ENCODE measurements at regions not wholly inside any gene's neighbourhood (a gene's known extent, or its start where the extent isn't known, plus 50 kb on each side); places are given as distances from the start of the nearest gene placed in this dataset.
"Not testable (repeated sequence)": the region's sequence is repeated elsewhere in the genome, so short reads cannot be mapped to it uniquely, and the experiment has no call there.

DNA sequence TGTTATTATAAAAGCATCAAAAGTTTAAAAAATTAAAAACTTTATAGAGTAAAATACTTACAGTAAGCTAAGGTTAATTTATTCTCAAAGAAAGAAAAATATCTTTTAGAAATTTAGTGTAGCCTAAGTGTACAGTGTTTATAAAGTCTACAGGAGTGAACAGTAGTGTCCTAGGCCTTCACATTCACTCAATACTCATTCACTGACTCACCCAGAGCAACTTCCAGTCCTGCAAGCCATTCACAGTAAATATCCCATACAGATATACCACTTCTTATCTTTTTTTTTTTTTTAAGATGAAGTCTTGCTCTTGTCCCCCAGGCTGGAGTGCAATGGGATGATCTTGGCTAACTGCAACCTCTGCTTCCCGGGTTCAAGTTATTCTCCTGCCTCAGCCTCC is 73.1 kb upstream of the FST start:
- peak overlapping the region; percentile 63 for H3K9ac ChIP-seq (ENCODE audit: low read length)
- no peaks in the 10 kb centered on the region for H3K9me2 ChIP-seq (replicated peaks; ENCODE audit: low read length)
- peak overlapping the region; percentile 98 for H3K27ac ChIP-seq (ENCODE audit: low read length)
- H3K27me3 ChIP-seq (ENCODE audit: low read length): no peaks in the 10 kb centered on the region
- DNase-seq (peak; percentile 55), ATAC-seq (peak; percentile 65)
- H3F3A ChIP-seq (ENCODE audit: low read length, unreplicated experiment): peaks cover 5% of the 10 kb centered on the region
- H3K9me3 ChIP-seq (ENCODE audit: low read length): no peaks in the 10 kb centered on the region
- intact Hi-C loops (cut with micrococcal nuclease): no loop called here
- TF ChIP-seq, protein P1, sequence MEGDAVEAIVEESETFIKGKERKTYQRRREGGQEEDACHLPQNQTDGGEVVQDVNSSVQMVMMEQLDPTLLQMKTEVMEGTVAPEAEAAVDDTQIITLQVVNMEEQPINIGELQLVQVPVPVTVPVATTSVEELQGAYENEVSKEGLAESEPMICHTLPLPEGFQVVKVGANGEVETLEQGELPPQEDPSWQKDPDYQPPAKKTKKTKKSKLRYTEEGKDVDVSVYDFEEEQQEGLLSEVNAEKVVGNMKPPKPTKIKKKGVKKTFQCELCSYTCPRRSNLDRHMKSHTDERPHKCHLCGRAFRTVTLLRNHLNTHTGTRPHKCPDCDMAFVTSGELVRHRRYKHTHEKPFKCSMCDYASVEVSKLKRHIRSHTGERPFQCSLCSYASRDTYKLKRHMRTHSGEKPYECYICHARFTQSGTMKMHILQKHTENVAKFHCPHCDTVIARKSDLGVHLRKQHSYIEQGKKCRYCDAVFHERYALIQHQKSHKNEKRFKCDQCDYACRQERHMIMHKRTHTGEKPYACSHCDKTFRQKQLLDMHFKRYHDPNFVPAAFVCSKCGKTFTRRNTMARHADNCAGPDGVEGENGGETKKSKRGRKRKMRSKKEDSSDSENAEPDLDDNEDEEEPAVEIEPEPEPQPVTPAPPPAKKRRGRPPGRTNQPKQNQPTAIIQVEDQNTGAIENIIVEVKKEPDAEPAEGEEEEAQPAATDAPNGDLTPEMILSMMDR (conservative IDR thresholded peaks at IDR 0.05; ENCODE audit: low read depth, low read length): no peak
- TF ChIP-seq EZH2phosphoT487 (IDR thresholded peaks at IDR 0.05; ENCODE audit: borderline replicate concordance, low read length) (no peak), EZH2 (IDR thresholded peaks at IDR 0.05; ENCODE audit: low read length, unreplicated experiment) (no peak)
- H4K20me1 ChIP-seq (ENCODE audit: low read length): no peaks in the 10 kb centered on the region
- BruUV-seq (replicated peaks): no TSS peak
- H2AFZ ChIP-seq (ENCODE audit: low read length): no peak overlapping the region
- peaks cover 19% of the 10 kb centered on the region for H3K4me1 ChIP-seq (ENCODE audit: insufficient read depth, low read length)
- no peak overlapping the region for H3K4me3 ChIP-seq (ENCODE audit: low read length)
- no peaks in the 10 kb centered on the region for H3K79me2 ChIP-seq (ENCODE audit: low read length)
- peak overlapping the region; percentile 29; the same call in 1 of the 2 replicates for H3K4me2 ChIP-seq (ENCODE audit: low read length)
- POLR2A ChIA-PET (ENCODE audit: unreplicated experiment): interaction anchor here (0.6 kb wide), 1 partner anchor 505 kb away, joined by 3 read pairs; no protein-coding TSS in a partner anchor
- CTCF ChIA-PET: no interaction called here
- no peaks in the 10 kb centered on the region for H3K36me3 ChIP-seq (ENCODE audit: low read depth, low read length)

DNA sequence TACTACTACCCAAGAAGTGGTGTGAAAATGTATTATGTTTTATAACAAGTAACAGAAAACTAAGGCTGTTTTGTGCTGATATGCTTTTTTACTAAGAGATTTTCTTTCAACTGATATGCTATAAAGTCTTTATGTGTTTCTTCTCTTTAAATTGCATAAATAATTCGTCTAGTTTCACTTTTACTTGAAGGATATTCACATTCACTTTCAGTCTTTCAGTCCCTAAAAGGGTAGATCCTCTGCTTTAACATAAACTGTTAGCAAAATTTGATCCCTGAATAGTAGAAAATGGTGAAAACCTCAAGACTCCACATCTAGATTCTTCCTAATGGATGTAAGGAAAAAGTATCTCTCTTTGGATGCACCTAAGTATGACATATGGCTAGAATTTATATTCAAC is 69.0 kb upstream of the FST start:
- no peaks in the 10 kb centered on the region for H4K20me1 ChIP-seq (ENCODE audit: low read length)
- peaks cover 14% of the 10 kb centered on the region for H3K4me1 ChIP-seq (ENCODE audit: insufficient read depth, low read length)
- H3K27me3 ChIP-seq (ENCODE audit: low read length): no peaks in the 10 kb centered on the region
- ATAC-seq (no peak), DNase-seq (no peak)
- TF ChIP-seq EZH2 (IDR thresholded peaks at IDR 0.05; ENCODE audit: low read length, unreplicated experiment) (no peak), EZH2phosphoT487 (IDR thresholded peaks at IDR 0.05; ENCODE audit: borderline replicate concordance, low read length) (no peak)
- TF ChIP-seq, protein P1 (conservative IDR thresholded peaks at IDR 0.05; ENCODE audit: low read depth, low read length): no peak
- no peak overlapping the region for H3K9ac ChIP-seq (ENCODE audit: low read length)
- no peaks in the 10 kb centered on the region for H3K36me3 ChIP-seq (ENCODE audit: low read depth, low read length)
- no peak overlapping the region; the same call in 1 of the 2 replicates for H3K27ac ChIP-seq (ENCODE audit: low read length)
- no TSS peak for BruUV-seq (replicated peaks)
- H3K9me3 ChIP-seq (ENCODE audit: low read length): no peaks in the 10 kb centered on the region
- no peaks in the 10 kb centered on the region for H3K9me2 ChIP-seq (replicated peaks; ENCODE audit: low read length)
- CTCF ChIA-PET: no interaction called here
- H3F3A ChIP-seq (ENCODE audit: low read length, unreplicated experiment): peaks cover 5% of the 10 kb centered on the region
- H2AFZ ChIP-seq (ENCODE audit: low read length): peak overlapping the region; percentile 7; the same call in 1 of the 2 replicates
- H3K79me2 ChIP-seq (ENCODE audit: low read length): no peaks in the 10 kb centered on the region
- intact Hi-C loops (cut with micrococcal nuclease): no loop called here
- H3K4me3 ChIP-seq (ENCODE audit: low read length): no peak overlapping the region
- no peak overlapping the region for H3K4me2 ChIP-seq (ENCODE audit: low read length)
- POLR2A ChIA-PET (ENCODE audit: unreplicated experiment): no interaction called here

DNA sequence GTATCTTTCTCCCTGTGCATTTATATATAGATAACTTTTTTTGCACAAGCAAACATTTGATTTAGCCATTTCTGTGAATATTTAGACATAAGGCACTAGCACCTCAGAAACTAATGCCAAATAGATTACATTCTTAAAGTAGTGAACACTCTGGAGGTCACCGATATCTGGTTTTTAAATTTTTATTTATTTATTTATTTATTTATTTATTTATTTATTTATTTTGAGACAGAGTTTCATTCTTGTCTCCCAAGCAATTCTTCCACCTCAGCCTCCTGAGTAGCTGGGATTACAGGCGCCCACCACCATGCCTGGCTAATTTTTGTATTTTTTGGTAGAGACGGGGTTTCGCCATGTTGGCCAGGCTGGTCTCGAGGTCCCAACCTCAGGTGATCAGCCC is 67.9 kb upstream of the FST start:
- H3K9me3 ChIP-seq (ENCODE audit: low read length); H3K4me2 ChIP-seq (ENCODE audit: low read length); H3K36me3 ChIP-seq (ENCODE audit: low read depth, low read length); H3K4me3 ChIP-seq (ENCODE audit: low read length); H3F3A ChIP-seq (ENCODE audit: low read length, unreplicated experiment); POLR2A ChIA-PET (ENCODE audit: unreplicated experiment); H3K4me1 ChIP-seq (ENCODE audit: insufficient read depth, low read length); BruUV-seq (replicated peaks); ATAC-seq; H3K79me2 ChIP-seq (ENCODE audit: low read length); H3K27ac ChIP-seq (ENCODE audit: low read length); H2AFZ ChIP-seq (ENCODE audit: low read length); H3K9me2 ChIP-seq (replicated peaks; ENCODE audit: low read length); intact Hi-C loops (cut with micrococcal nuclease); H3K9ac ChIP-seq (ENCODE audit: low read length); DNase-seq; H3K27me3 ChIP-seq (ENCODE audit: low read length); CTCF ChIA-PET; H4K20me1 ChIP-seq (ENCODE audit: low read length): not testable (repeated sequence)

Measured in PC-3 (cell line).